ENCODE measurements at regions not wholly inside any gene's neighbourhood (a gene's known extent, or its start where the extent isn't known, plus 50 kb on each side); places are given as distances from the start of the nearest gene placed in this dataset.

- TF ChIP-seq ZNF350 (tag by site-specific recombination; IDR thresholded peaks at IDR 0.05) (no peak), ELK4 (IDR thresholded peaks at IDR 0.05; ENCODE audit: borderline replicate concordance, low read depth, low read length) (no peak), PRDM1 (tag by site-specific recombination; IDR thresholded peaks at IDR 0.05) (no peak), ZNF561 (tag by site-specific recombination; IDR thresholded peaks at IDR 0.05; ENCODE audit: borderline replicate concordance) (no peak), ZNF274 (IDR thresholded peaks at IDR 0.05; ENCODE audit: low read length) (no peak), ZNF274 (tag by site-specific recombination; IDR thresholded peaks at IDR 0.05; ENCODE audit: borderline replicate concordance) (no peak), REPIN1 (tag by site-specific recombination; IDR thresholded peaks at IDR 0.05; ENCODE audit: low read depth) (no peak), ZNF776 (tag by site-specific recombination; IDR thresholded peaks at IDR 0.05; ENCODE audit: borderline replicate concordance) (no peak), ZNF768 (tag by site-specific recombination; IDR thresholded peaks at IDR 0.05) (no peak), CTCF (tag by site-specific recombination; IDR thresholded peaks at IDR 0.05) (no peak), ZNF121 (tag by site-specific recombination; IDR thresholded peaks at IDR 0.05) (no peak), ZNF266 (tag by site-specific recombination; IDR thresholded peaks at IDR 0.05; ENCODE audit: low read depth) (no peak)
These were observed 197.6 kb downstream of the LIPI start for GRCh38 chr21:14013056-14013603.
